ENCODE measurements at regions not wholly inside any gene's neighbourhood (a gene's known extent, or its start where the extent isn't known, plus 50 kb on each side); places are given as distances from the start of the nearest gene placed in this dataset.
A peak's percentile ranks its signal among the peaks of the same experiment; 100 is the strongest.
"Not testable (repeated sequence)": the region's sequence is repeated elsewhere in the genome, so short reads cannot be mapped to it uniquely, and the experiment has no call there.

DNA sequence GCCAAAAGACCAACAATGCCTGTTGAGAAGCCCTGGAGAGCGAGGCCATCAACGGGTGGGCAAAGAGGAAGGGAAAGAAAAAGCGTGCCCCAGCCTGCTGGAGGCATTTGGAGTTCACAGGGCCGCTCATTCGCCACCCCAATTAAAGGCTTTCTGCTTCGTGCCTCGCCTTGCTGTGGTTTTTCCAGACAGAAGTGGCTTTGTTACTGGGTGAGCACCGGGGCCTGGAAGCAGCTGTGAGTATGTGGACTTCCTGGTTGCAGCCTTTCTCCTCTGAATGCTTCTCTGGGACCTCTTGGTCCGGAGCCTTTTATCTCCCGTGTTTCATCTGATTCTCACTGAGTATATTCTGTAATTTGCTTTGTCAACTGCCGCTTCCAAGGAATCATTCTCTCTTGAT is 118.1 kb upstream of the EGR2 start:
- no peak for DNase-seq (ENCODE audit: low spot score)

DNA sequence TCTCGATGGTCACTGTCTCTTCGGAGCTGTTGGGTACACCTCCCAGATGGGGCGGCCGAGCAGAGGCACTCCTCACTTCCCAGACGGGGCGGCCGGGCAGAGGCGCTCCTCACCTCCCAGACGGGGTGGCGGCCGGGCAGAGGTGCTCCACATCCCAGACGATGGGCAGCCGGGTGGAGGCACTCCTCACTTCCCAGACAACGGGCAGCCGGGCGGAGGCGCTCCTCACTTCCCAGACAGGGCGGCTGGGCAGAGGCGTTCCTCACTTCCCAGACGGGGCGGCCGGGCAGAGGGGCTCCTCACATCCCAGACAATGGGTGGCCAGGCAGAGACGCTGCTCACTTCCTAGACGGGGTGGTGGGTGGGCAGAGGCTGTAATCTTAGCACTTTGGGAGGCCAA is 112.6 kb upstream of the EGR2 start:
- DNase-seq (ENCODE audit: low spot score), result not testable (repeated sequence)

DNA sequence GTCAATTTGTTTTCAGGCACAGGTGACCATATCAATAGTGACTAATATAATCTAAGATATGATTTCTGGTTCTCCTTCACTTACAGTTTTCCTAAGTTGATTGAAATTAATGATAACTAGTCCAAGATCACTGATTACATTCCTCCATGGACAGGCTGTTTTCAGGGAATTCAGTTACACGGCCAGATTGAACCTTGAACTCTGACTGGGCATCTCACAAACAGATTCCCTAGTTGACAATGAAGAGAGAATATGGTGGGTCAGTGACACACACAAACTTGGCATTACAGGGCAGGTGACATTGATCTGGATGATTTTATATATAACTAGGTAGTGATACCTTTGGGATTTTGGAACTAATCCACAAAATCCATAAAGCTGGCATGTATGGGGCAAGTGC is 110.2 kb upstream of the EGR2 start:
- DNase-seq (ENCODE audit: low spot score), result no peak

DNA sequence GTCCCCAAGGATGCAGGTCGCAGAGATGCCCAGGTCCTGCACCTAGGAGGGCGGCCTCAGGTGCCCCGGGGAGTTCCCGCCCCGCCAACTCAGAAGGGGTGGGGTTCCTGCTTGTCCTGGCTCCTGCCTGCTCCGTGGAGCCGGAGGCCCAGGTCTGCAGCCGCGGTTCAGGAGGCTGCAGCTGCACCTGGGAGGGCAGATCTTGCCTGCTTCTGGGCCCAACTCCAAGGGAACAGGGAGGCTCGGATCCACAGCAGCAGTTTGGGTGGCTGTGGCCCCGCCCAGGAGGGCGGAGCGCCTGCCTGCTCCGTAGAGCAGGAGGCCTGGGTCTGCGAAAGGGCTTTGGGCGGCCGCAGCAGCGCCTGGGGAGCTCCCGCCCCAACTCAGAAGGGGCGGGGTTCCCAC is 108.2 kb upstream of the EGR2 start:
- no peak for DNase-seq (ENCODE audit: low spot score)

DNA sequence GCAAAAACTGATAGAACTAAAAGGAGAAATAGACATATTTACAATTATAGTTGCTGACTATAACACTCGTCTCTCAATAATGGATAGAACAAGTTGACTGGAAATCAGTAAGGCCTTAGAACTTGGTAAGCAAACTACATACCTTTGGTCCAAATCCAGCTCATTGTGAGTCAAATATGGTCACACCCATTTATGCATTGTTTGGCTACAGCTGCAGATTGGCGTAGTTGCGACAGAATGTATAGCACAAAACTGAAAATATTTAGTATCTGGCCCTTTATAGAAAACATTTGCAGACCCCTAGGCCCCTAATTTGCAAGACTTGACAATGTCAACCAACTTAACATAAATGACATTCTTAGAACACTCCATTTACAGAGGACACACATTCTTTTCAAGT is 103.6 kb upstream of the EGR2 start:
- DNase-seq (ENCODE audit: low spot score), result no peak

GRCh38 chr10:62917475-62918238 is 101.5 kb upstream of the EGR2 start:
- no peak for DNase-seq (ENCODE audit: low spot score)

GRCh38 chr10:62916141-62916603 is 100.0 kb upstream of the EGR2 start:
- peak; percentile 74 for DNase-seq (ENCODE audit: low spot score)

- DNase-seq (ENCODE audit: low spot score), result no peak
These were observed 99.0 kb upstream of the EGR2 start for GRCh38 chr10:62915158-62915557.

DNA sequence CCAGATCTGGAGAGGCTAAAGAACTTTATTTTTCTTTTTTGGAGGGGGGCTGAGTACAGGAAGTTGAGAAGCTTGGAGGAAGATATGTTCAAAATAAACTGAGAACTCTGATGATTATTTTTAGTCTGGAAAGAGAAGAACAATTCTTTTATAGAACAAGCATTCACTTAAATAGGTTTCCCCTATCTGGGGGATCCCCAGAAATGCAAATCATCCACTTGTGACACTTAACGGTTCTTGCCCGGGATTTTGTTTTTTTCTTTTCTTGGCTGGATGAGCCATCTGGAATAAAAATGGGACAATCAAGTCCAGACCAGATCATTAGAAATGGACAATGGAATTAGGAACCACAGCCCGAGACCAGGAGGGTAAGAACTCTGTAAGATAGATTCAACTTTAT is 95.9 kb upstream of the EGR2 start:
- no peak for DNase-seq (ENCODE audit: low spot score)

- DNase-seq (ENCODE audit: low spot score), result no peak
These were observed 95.2 kb upstream of the EGR2 start for GRCh38 chr10:62911210-62911963.

- no peak for DNase-seq (ENCODE audit: low spot score)
These were observed 91.5 kb upstream of the EGR2 start for GRCh38 chr10:62907470-62908212.

DNA sequence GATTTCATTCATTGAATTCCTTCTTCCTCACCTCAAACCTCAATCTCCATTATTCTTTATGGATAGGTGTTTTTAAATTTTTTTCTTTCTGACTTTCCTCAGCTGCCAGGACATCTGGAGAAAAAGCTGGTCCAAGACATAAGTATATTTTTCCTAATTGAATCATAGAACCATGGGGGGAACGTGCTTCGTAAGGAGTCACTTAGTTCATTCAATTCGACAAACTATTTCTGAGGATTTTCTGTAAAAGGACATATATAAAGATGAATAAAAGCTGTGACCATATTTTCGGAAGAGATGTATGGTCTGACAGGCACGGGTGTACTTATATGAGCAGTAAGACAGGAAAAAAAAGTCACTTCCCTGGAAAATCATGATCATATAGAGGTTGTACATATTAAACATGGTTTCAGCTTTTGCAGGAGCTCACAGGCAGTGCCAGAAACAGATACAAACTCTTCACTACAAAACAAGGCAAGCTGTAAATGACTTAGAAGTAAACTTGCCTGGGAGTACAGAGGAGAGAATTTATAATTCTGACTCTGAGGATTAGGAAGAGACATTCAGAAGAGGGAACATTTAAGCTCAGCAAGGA is 88.2 kb upstream of the EGR2 start:
- DNase-seq (ENCODE audit: low spot score), result no peak

GRCh38 chr10:62903828-62904227 is 87.7 kb upstream of the EGR2 start:
- DNase-seq (ENCODE audit: low spot score), result peak; percentile 45

GRCh38 chr10:62900829-62901571 is 84.8 kb upstream of the EGR2 start:
- no peak for DNase-seq (ENCODE audit: low spot score)

DNA sequence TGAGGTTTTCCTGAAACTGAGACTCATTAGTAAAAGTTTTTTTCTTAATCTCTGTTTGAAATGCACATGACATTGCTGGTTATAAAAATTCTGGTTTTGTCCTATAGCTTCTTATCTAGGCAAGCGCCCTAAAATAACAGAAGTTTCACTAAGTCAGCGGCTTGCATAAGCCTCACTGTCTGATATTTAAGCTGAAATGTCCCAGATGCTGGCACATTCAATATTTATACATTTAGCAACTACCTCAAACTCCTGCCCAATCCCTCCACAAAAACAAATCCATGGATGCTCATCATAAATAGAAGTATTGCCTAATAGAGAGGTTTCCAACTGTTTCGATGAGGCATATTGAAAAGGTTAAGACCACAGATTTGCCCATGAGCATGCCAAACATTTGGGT is 83.1 kb upstream of the EGR2 start:
- DNase-seq (ENCODE audit: low spot score), result no peak

- DNase-seq (ENCODE audit: low spot score), result peak; percentile 46
These were observed 78.9 kb upstream of the EGR2 start for GRCh38 chr10:62895063-62895462.

DNA sequence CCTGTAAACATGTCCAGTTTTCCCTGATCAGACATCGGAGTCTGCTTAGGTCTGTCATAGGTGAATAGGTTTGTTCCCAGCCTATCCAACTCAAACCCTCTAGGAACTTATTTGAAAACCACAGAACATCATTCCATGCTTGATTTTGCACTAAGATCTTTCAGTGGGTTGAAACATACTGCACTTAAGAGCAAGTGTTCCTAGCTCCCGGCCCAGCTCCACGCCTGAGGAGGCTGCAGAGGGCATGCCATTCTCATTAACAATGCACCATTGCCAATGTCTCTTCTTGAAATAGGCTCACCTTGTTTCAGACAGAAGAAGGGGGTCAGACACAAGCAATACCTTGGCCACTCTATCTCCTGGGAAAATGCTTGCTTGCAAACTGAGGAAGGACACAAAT is 78.0 kb upstream of the EGR2 start:
- DNase-seq (ENCODE audit: low spot score), result no peak

GRCh38 chr10:62893036-62893435 is 76.9 kb upstream of the EGR2 start:
- DNase-seq (ENCODE audit: low spot score), result no peak

GRCh38 chr10:62890395-62890794 is 74.2 kb upstream of the EGR2 start:
- no peak for DNase-seq (ENCODE audit: low spot score)

DNA sequence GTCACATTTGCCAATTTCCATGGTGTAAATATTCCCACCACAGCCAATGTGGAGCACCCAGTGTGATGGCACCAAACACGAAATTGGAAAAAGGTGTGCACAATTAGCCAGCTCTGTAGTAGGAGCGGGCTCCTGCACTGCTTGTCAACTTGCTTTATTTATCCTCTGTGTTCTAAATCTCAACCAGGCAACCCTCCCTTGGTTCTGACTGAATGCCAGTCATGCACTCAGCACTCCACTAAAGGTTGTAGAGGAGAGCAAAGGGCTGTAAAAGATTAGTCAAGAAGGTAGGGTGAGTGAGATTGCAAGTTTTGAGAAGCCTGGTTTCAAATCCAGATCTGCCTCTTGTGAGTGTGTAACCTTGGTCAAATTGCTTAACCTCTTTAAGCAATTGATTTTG is 71.5 kb upstream of the EGR2 start:
- DNase-seq (ENCODE audit: low spot score), result no peak

- peak; percentile 39 for DNase-seq (ENCODE audit: low spot score)
These were observed 69.7 kb upstream of the EGR2 start for GRCh38 chr10:62885684-62886461.
